HL-60 (cell line): ENCODE measurements at regions not wholly inside any gene's neighbourhood (a gene's known extent, or its start where the extent isn't known, plus 50 kb on each side); places are given as distances from the start of the nearest gene placed in this dataset.

Experiments used
- GABPA ChIP-seq: IDR thresholded peaks from 2 replicates; pipeline ENCODE4 v1.6.1; 2012; ENCODE audit warnings: low read depth
- POLR2AphosphoS5 ChIP-seq: IDR thresholded peaks from 2 replicates; pipeline ENCODE4 v1.6.1; 2012; ENCODE audit warnings: low read depth
- SPI1 ChIP-seq: IDR thresholded peaks from 2 replicates; pipeline ENCODE4 v1.6.1; 2012; ENCODE audit warnings: low read depth, mild to moderate bottlenecking, borderline replicate concordance
- TF ChIP-seq, protein P1 (sequence below): IDR thresholded peaks from one replicate; pipeline ENCODE4 v1.5.1; 2011; ENCODE audit warnings: low read length, control low read depth, inconsistent platforms; ENCODE audit not compliant: insufficient read depth
- TF ChIP-seq, protein P2 (sequence below): IDR thresholded peaks from 2 replicates; pipeline ENCODE4 v1.6.1; 2012; ENCODE audit warnings: low read depth; ENCODE audit not compliant: insufficient replicate concordance

DNA sequence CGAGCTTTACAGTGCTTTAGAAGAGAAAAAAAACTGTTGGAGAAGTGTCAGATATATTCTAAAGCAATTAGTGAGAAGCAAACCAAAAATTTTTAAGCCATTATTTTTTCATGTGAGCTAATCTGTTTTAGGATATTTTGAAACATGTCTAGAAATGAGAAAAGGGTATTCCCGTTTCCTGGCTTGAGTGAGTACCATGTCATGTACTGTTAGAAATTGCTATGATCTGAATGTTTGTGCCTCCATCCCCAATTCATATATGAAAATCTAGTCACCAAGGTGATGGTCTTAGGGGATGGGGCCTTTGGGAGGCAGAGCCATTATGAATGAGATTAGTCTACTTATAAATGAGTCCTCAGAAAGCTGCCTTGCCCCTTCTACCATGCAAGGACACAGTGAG, 493.3 kb upstream of the GCFC2 start:
- TF ChIP-seq, protein P1, sequence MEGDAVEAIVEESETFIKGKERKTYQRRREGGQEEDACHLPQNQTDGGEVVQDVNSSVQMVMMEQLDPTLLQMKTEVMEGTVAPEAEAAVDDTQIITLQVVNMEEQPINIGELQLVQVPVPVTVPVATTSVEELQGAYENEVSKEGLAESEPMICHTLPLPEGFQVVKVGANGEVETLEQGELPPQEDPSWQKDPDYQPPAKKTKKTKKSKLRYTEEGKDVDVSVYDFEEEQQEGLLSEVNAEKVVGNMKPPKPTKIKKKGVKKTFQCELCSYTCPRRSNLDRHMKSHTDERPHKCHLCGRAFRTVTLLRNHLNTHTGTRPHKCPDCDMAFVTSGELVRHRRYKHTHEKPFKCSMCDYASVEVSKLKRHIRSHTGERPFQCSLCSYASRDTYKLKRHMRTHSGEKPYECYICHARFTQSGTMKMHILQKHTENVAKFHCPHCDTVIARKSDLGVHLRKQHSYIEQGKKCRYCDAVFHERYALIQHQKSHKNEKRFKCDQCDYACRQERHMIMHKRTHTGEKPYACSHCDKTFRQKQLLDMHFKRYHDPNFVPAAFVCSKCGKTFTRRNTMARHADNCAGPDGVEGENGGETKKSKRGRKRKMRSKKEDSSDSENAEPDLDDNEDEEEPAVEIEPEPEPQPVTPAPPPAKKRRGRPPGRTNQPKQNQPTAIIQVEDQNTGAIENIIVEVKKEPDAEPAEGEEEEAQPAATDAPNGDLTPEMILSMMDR, result no peak
- TF ChIP-seq POLR2AphosphoS5, result no peak
- TF ChIP-seq, protein P2, sequence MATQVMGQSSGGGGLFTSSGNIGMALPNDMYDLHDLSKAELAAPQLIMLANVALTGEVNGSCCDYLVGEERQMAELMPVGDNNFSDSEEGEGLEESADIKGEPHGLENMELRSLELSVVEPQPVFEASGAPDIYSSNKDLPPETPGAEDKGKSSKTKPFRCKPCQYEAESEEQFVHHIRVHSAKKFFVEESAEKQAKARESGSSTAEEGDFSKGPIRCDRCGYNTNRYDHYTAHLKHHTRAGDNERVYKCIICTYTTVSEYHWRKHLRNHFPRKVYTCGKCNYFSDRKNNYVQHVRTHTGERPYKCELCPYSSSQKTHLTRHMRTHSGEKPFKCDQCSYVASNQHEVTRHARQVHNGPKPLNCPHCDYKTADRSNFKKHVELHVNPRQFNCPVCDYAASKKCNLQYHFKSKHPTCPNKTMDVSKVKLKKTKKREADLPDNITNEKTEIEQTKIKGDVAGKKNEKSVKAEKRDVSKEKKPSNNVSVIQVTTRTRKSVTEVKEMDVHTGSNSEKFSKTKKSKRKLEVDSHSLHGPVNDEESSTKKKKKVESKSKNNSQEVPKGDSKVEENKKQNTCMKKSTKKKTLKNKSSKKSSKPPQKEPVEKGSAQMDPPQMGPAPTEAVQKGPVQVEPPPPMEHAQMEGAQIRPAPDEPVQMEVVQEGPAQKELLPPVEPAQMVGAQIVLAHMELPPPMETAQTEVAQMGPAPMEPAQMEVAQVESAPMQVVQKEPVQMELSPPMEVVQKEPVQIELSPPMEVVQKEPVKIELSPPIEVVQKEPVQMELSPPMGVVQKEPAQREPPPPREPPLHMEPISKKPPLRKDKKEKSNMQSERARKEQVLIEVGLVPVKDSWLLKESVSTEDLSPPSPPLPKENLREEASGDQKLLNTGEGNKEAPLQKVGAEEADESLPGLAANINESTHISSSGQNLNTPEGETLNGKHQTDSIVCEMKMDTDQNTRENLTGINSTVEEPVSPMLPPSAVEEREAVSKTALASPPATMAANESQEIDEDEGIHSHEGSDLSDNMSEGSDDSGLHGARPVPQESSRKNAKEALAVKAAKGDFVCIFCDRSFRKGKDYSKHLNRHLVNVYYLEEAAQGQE, result no peak
- no peak for TF ChIP-seq GABPA
- TF ChIP-seq SPI1, result no peak
